GM19043 (cell line): ENCODE measurements at regions not wholly inside any gene's neighbourhood (a gene's known extent, or its start where the extent isn't known, plus 50 kb on each side); places are given as distances from the start of the nearest gene placed in this dataset.

Source experiments
- ATAC-seq: cut with Tn5 transposase; IDR thresholded peaks from one replicate; pipeline ENCODE4 v1.9.1; 2021; ENCODE audit warnings: low read depth; ENCODE audit not compliant: unreplicated experiment

GRCh38 chr10:120641695-120642094, 184.7 kb downstream of the PLPP4 start:
- no peak for ATAC-seq

DNA sequence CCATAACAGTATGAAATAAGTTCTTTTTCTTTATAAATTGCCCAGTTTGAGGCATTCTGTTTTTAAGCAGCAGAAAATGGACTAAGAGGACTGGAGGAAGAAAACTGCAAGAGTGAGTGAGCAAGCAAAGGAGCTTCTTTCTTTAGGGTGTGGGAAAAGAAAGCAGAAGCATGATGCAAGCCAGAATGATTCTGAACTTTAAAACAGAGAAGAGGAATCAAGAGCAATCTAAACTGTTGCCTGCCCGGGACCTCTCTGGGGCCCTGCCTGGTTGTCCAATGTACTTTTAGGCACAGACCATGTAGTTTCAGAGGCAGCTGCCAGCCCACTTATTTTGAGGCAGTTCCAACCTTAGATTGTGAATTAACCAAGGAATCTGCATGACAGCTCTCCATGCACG, 186.3 kb downstream of the PLPP4 start:
- ATAC-seq: no peak

DNA sequence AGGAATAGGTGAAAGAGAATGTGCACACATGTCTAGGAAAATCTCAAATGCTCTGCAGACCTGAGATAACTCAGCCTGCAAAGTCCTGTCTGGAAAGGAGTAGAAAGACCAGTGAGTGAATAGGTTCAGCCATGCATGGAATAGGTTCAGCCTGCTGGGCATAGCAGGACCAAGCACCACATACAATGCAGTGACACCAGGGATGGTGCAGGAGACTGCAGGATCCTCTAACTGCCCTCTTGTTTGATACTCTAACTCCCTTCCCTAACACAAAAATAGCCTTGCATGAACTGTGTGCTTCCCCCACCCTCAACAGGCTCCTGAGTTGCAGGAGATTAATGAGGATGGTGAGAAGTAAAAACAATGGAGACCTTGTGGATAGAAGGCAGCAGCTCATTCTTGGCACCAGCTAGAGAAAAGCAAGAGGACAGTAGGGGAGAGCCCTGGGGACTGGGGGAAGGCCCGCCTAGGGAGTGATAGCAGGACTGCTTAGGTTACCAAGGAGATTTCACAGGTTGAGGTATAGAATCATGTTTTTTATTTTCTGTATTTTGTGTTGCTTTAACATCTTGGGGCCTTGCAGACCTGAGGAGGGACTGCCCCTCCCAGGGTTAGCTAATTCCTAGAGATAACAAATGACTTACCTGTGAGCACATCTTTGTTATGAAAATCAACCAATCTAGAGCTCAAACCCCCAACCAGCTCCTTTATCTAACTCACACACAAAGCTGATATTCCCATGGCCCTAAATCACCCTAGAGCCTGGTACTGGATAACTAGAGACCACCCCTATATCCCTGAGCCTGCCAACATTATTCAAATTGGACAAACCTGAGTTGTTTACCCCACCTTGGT, 187.8 kb downstream of the PLPP4 start:
- no peak for ATAC-seq

GRCh38 chr10:120646159-120646732, 189.2 kb downstream of the PLPP4 start:
- no peak for ATAC-seq

- ATAC-seq: no peak
Measured at GRCh38 chr10:120646738-120647456, 189.9 kb downstream of the PLPP4 start.

DNA sequence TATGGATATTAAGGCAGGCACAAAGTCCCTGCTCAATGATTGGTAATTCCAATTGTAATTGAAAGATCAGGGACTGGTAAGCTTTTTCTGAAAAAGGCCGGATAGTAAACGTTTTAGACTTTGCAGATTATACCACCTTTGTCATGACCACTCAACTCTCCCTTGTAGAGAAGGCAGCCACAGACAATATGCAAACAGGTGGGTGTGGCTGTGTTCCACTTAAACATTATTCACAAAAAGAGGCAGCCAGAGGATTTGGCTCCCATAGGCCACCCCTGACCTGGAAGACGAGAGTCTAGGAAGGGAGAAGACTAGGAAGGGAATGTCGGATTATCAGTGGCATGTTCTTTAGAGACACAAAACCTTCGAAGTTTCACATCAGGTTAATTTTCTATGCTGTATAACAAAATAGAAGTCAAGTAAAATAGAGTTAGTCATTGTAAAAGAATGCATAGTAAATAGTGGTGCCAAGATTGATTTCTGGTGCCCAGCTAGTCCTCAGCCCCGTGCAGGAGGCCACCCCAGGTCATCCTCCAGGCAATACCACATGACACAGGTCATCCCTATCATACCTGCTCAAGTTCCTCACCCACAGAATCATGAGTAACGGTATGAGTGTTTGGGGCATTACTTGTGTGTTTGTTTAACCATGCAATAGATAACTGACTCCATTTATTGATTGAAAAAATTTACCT, 193.8 kb downstream of the PLPP4 start:
- no peak for ATAC-seq

DNA sequence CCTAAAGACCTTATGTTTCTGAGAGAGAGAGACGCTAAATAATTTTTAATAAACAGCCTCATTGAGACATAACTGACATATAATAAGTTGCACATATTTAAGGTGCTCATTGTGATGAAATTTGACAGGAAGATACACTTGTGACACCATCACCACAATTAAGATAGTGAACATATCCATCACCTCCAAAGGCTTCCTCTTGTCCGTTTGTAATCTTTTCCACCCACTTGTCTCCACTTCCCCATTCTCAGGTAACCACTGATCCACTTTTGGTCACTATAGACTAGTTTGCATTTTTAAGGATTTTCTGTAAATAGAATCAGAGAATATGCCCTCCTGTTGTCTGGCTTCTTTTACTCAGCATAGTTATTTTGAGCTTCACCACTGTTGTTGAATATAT, 195.1 kb upstream of the WDR11 start:
- no peak for ATAC-seq

DNA sequence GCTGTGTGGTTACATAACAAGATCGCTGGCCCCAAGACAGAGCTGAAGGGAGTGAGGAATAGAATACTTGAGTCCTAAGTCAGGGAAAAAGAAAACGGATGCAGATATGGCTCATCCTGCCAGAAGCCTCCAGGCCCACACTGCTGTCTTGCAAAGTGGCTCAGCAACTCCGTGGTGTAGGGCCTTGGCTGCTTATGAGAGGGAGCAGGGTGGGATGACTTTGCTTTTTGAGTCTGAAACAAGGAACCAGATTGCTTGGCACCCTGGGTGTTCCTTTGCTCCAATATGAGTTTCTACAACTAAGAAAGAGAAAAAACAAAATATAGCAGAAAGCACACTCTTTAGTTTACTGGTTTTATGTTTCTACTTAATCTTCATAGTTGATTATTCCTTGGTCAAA, 193.8 kb upstream of the WDR11 start:
- ATAC-seq: no peak

GRCh38 chr10:120658943-120659885, 191.9 kb upstream of the WDR11 start:
- ATAC-seq: no peak

DNA sequence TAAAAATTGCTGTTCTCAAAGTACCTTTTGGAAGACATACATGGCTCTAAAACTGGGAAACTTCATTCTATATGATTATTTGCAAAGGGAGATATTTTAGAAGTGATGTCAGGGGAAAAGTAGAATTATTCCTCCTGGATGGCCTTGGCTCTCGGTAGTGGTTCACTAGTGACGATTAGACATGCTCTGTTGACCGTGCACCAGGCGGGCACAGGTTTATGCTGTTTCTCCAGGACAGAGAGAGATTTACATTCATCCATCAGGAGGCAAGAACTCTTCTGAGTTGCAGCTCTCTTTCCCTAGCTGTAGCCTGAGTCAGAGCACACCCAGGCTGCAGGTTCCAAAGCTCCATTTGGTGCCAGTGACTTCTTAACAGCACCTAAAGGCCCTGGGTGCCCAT, 184.9 kb upstream of the WDR11 start:
- ATAC-seq: no peak

DNA sequence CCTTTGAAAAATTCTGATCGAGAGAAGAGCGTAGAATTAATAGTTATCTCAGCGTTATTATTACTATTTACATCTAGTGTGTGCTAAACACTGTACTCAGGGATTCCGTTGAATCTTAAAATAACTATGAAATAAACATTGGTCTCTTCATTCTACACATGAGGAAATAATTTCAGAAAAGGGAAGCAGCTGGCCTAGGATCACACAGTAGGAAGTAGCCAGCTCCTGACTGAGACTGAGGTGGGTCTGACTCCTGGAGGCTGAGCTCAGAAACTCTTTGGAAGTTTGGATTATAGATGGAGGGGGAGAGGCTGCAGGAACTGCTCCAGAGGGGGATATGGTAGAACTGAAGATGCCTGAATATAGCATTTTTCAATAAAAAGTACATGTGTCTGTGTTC, 183.9 kb upstream of the WDR11 start:
- ATAC-seq: no peak

GRCh38 chr10:120671491-120671890, 179.7 kb upstream of the WDR11 start:
- ATAC-seq: no peak

DNA sequence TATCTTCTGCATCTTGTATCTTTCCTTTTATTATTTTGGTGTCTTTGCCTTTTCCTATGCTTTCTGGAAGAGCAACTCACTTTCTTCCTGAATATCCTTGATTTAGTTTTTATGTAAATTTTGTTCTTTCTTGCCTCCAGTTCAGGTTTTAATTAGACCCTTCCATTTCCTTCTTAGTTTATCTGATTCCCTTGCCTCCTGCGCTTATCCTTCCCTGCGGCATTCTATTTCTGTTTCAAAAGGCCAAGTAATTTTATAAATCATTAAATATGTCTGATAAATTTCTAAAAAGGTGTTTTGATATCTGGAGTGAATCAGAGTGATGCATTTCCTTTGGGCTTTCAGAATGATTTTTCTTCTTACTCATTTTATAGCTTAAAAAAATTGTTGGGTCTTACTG, 167.7 kb upstream of the WDR11 start:
- no peak for ATAC-seq

DNA sequence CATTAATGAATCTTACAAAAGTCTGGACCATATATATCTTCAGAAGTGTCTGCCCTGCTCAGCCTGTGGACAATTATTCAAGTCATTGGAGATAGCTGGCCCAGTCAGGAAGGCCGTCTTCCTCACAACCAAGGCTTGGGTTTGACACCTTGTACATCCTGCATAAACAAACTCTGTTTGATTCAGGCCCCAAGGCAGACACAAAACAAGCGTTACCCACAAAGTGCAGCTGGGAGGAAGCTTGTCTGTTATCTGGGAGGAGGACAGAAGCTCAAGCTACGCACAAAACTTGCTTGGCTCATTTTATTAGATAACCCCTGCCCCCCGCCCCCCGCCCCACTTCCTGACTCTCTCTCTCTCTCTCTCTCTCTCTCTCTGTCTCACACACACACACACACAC, 166.9 kb upstream of the WDR11 start:
- no peak for ATAC-seq

- no peak for ATAC-seq
Measured at GRCh38 chr10:120685136-120685535, 166.0 kb upstream of the WDR11 start.

DNA sequence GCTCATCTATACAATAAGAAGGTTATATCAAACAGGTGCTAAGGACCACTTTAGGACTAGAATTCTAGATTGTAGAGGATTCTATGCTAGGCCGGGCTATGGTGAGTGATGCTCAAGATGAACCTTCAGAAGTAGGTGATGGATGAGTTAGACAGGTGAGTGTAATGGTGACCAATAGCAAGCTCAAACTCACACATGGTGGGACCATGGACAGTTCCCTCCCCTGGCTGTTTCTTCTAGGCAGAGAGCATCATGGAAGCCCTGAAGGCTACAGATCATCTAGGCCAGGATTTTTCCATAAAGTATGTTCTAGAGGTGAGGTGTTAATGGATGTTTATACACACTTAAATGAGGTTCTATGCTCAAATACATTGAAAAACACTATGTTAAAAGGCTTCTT, 162.2 kb upstream of the WDR11 start:
- no peak for ATAC-seq

GRCh38 chr10:120689777-120690529, 161.2 kb upstream of the WDR11 start:
- ATAC-seq: no peak

- no peak for ATAC-seq
Measured at GRCh38 chr10:120691625-120692024, 159.5 kb upstream of the WDR11 start.

DNA sequence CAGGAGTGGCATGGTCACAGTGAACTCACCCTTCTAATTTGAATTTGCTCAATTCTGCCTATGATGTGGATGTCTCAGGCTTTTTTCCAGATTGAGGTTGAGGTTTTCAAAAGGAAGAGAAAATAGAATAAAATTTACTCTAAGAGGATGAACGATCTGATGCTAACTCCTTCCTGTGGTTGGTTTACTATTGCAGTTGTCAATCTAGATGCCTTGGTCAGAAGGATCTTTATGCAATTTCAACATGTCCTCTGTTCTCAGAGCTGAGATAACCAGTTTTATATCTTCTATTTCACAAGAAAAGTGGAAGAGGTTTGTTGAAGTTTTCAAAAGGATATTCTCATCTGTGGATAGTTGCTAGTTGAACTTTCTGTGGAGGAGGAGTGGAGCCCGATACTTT, 150.7 kb upstream of the WDR11 start:
- ATAC-seq: no peak
